ENCODE measurements at regions not wholly inside any gene's neighbourhood (a gene's known extent, or its start where the extent isn't known, plus 50 kb on each side); places are given as distances from the start of the nearest gene placed in this dataset.

DNA sequence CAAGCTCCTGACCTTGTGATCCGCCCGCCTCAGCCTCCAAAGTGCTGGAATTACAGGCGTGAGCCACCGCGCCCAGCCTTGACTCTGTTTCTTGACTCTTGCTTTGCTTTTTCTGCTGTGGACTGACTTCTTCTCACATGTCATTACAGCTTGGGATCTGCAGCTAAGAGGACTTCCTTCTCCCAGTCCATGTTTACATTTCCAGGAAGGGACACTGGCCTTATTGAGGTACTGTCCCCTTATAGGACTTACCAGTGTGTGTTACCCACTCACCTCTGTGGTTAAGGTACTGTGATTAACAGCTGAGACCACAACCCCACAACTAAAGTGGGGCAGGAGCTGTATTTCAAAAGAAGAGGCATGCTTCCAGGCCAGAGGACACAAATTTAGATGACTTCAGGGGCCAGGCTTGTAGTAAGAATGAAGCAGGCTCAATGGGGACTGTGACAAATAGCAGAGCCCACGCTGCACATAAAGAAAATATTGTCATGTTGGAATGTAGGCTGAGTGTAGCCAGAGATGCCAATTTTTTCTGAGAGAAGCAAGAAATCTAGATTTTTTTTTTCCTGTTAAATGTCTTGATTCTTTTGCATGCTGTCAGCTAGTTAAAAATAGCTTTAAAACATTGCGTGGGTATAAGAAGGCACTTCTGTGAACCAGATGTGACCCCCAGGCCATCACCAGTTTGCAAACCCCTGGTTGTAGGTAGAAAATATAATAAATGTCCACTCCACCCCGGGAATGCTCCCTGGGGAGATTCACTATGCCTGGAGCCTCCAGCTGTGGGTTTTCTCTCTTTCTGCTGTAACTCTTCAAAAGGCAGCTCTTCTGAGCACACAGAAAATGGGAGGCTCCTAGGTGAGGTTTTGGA is 75.0 kb downstream of the PTPDC1 start:
- no peak for DNase-seq (ENCODE audit: low read depth)

GRCh38 chr9:94160594-94161501 is 76.6 kb downstream of the PTPDC1 start:
- no peak for DNase-seq (ENCODE audit: low read depth)

DNA sequence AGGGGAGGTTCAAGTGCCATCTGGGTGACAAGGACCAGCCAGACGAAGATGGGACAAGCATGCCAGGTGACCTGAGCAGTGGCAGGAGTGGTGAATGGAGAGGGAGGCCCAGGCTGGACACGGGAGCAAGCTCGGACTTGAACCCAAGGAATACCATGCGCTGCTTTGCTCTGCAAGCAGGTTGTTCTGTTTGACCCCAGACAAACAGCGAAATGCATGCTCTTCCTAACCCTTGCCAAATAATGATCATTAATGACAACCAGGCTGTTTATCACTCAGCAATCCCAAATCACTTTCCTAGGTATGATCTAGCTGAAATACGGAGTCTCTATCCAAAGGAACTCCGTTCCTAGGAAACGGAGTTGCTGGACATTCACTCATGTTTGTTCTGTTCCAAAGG is 77.4 kb downstream of the PTPDC1 start:
- no peak for DNase-seq (ENCODE audit: low read depth)

DNA sequence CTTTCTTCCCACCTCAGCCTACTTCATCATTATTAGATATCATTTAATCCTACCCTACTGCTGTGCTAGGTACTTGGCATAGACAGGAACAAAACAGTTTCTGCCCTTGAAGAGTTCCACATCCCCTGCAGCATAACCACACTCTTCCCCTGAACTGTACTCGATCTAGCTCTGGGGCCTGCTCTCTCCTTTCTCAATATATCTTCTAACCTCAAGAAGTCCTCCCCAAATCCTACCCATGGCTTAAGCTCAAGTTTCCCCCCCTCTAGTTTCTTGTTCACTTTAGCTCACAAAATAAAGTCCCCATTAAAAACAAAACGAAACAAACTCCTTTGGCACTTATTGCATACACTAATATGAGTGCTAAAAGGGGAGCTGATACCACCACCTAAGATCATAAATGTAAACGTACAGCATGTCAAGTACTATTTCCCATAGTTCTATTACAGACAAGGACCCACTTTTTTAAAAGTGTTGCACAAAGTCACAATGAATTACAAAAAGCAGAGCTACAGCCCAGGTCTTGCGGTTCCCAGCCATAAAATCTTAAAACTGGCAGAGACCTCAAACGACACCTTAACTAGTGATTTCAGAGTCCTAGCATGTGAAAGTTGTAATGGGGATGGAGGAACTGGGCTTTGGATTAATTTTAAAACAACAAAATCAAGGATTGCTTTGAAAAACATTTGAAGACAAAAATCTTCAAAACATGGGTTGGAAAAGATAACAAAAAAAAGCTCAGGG is 80.7 kb downstream of the PTPDC1 start:
- no peak for DNase-seq (ENCODE audit: low read depth)

DNA sequence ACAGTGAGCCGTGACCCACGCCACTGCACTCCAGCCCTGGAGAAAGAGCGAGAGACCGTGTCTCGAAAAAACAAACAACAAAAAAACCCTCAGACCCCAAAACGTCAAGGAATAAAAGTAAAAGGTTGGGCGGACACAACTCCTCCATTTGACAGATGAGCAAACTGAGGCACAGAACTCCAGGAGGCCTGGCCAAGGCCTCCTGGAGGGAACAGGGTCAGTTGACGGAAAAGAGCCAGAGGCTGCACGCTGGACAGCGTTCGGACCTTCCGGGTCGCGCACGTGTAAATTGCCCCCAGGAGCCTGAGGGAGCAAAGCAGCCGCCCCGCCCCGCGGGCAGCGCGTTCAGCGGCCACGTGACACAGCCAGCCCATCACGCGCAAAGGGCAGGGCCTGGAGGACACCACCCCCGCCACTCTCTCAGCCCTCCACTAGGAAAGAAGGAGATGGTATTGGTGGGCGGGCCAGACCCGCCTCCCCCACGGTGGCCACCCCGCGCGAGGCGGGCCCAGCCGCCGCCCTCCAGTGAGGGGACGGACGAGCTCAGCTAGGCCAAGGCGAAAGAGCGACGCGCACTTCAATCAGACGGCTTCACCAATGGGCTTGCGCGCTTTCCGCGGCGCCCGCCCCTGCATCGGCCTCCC is 81.5 kb downstream of the PTPDC1 start:
- DNase-seq (ENCODE audit: low read depth), result peak; percentile 91

GRCh38 chr9:94166236-94166975 is 82.1 kb downstream of the PTPDC1 start:
- peak; percentile 87 for DNase-seq (ENCODE audit: low read depth)

GRCh38 chr9:94166976-94167346 is 82.7 kb downstream of the PTPDC1 start:
- no peak for DNase-seq (ENCODE audit: low read depth)

GRCh38 chr9:94167376-94167890 is 83.2 kb downstream of the PTPDC1 start:
- no peak for DNase-seq (ENCODE audit: low read depth)

GRCh38 chr9:94168203-94169000 is 84.1 kb downstream of the PTPDC1 start:
- no peak for DNase-seq (ENCODE audit: low read depth)

GRCh38 chr9:94169968-94170367 is 85.7 kb downstream of the PTPDC1 start:
- no peak for DNase-seq (ENCODE audit: low read depth)

DNA sequence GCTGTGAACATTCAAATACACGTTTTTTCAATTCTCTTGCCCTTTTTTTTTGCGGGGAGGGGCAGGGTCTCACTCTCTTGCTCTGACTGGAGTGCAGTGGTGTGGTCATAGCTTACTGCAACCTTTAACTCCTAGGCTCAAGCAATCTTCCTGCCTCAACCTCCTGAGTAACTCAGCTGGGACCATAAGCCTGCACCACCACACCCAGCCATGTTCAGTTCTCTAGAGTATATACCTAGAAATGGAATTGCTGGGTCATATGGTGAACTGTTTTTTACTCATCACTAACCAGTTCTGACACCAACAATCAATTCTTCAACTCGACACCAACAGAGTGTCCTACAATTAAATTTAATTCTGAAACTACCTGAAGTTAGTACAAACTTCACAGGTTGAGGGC is 85.5 kb upstream of the ZNF169 start:
- DNase-seq (ENCODE audit: low read depth), result no peak

GRCh38 chr9:94174164-94174563 is 84.9 kb upstream of the ZNF169 start:
- DNase-seq (ENCODE audit: low read depth), result no peak

DNA sequence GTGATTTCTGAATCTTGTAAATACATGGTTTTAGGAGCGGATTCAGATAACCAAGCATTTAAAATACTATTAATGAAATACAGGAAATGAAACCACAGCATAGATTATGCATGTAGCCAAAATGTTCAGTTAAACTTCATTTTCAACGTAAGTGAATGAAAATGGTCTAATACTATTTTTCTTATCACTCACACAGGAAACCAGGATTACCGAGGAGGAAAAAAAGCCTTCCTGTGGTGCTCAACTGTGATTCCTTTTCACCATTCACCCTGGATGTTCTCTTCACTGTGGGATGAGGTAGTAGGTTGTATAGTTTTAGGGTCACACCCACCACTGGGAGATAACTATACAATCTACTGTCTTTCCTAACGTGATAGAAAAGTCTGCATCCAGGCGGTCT is 83.4 kb upstream of the ZNF169 start:
- DNase-seq (ENCODE audit: low read depth), result no peak

DNA sequence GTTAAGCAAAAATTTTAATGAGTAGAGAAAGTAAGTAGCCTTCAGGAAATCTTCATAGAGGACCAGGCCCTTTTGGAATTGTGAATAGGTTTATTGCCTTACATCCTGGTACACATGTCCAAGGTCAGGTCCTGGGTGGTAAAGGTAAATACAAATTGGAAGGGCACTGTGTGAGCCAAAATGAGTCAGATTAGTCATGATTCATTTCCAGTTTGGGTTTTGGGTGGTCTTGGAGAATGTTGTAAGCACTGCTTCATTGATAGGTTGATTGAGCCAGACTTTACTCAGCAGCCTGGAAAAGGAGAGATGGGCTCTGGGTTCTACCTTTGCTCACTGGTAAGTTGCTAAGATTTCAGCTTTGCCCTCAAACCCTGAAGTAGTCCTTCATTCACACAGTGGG is 82.5 kb upstream of the ZNF169 start:
- DNase-seq (ENCODE audit: low read depth), result no peak

GRCh38 chr9:94178927-94179326 is 80.2 kb upstream of the ZNF169 start:
- no peak for DNase-seq (ENCODE audit: low read depth)

GRCh38 chr9:94181408-94182181 is 77.5 kb upstream of the ZNF169 start:
- DNase-seq (ENCODE audit: low read depth), result no peak

DNA sequence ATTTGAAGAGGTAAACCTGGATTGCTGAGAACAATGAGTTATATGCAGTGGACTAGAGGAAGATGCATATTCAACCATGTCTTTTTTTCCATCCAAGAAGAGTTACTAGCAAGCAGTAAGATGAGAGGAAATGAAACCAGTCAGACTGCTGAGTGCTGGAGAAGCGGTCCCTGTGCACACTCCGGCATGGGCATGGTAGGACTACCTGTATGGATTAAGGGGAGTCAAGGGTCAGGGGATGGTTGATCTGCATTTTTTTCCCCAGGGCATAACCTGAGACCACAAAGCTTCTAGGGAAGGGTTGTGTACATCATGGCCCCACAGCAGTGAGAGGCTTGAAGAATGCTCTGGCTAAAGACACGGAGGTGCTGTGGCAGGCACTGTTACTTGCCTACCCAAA is 76.6 kb upstream of the ZNF169 start:
- no peak for DNase-seq (ENCODE audit: low read depth)

- DNase-seq (ENCODE audit: low read depth), result no peak
These were observed 75.7 kb upstream of the ZNF169 start for GRCh38 chr9:94183240-94183999.

DNA sequence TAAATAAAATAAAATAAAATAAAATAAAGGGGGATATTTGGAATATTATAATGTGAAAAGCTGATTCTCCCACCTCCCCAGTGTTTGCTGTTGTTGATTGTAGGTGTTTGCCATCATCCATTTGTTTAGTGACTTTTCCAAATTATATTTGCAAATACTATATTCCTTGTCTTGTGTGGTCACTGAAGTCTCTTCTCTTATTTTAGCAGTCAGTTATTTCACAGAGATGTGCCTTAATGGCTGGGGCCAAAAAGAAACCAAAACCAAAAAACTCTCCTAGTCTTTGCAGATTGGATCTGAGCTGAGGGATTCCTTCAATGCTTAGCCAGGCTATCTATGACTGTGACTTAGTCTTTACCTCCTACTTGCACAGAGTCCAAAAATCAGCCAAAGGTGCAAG is 70.9 kb upstream of the ZNF169 start:
- DNase-seq (ENCODE audit: low read depth), result no peak
